NB4 (cell line): ENCODE measurements at regions not wholly inside any gene's neighbourhood (a gene's known extent, or its start where the extent isn't known, plus 50 kb on each side); places are given as distances from the start of the nearest gene placed in this dataset.

Source experiments
- DNase-seq: peaks from one replicate; pipeline ENCODE4 v3.0.0; 2010; ENCODE audit warnings: low read depth
- H3K4me3 ChIP-seq: one replicate; pipeline ENCODE4 v1.5.1; 2011; ENCODE audit warnings: mild to moderate bottlenecking, low read depth, low read length, moderate library complexity
- CTCF ChIP-seq: IDR thresholded peaks from one replicate; pipeline ENCODE4 v1.5.1; 2012; ENCODE audit warnings: low read depth, low read length
- MAX ChIP-seq: IDR thresholded peaks from 2 replicates; pipeline ENCODE4 v1.6.1; 2011; ENCODE audit warnings: low read depth, low read length
- MYC ChIP-seq: IDR thresholded peaks from 2 replicates; pipeline ENCODE4 v1.6.1; 2011; ENCODE audit warnings: low read depth, low read length
- POLR2A ChIP-seq: IDR thresholded peaks from 2 replicates; pipeline ENCODE4 v1.6.1; 2011; ENCODE audit warnings: mild to moderate bottlenecking; ENCODE audit not compliant: insufficient read length; ENCODE audit errors: extremely low read depth

GRCh38 chr7:149595078-149595477 lies 97.5 kb upstream of the ZNF746 start:
- no peak overlapping the region for H3K4me3 ChIP-seq
- no peak for TF ChIP-seq CTCF
- no peak for TF ChIP-seq POLR2A
- no peak for TF ChIP-seq MYC
- TF ChIP-seq MAX: no peak
- DNase-seq: no peak

GRCh38 chr7:149588930-149589329 lies 91.3 kb upstream of the ZNF746 start:
- TF ChIP-seq MYC (no peak), POLR2A (no peak), MAX (no peak), CTCF (no peak)
- H3K4me3 ChIP-seq: no peak overlapping the region
- no peak for DNase-seq

GRCh38 chr7:149586646-149587645 lies 89.3 kb upstream of the ZNF746 start:
- TF ChIP-seq MYC (no peak), CTCF (no peak), MAX (no peak), POLR2A (no peak)
- DNase-seq: no peak
- H3K4me3 ChIP-seq: no peak overlapping the region

GRCh38 chr7:149584530-149584929 lies 86.9 kb upstream of the ZNF746 start:
- no peak overlapping the region for H3K4me3 ChIP-seq
- DNase-seq: no peak
- TF ChIP-seq POLR2A (no peak), CTCF (no peak), MYC (no peak), MAX (no peak)

- no peak overlapping the region for H3K4me3 ChIP-seq
- TF ChIP-seq POLR2A (no peak), MYC (no peak), CTCF (no peak), MAX (no peak)
- no peak for DNase-seq
Observed at GRCh38 chr7:149584009-149584408, 86.4 kb upstream of the ZNF746 start.
